NCI-H526 treated with DMSO at 0.1 percent for 48 hours (cell line): ENCODE measurements at regions not wholly inside any gene's neighbourhood (a gene's known extent, or its start where the extent isn't known, plus 50 kb on each side); places are given as distances from the start of the nearest gene placed in this dataset.
A peak's percentile ranks its signal among the peaks of the same experiment; 100 is the strongest.

Source experiments
- DNase-seq: peaks from one replicate; lab custom pipeline; 2025; lab: John Stamatoyannopoulos, UW

- no peak for DNase-seq
Measured at GRCh38 chr6:56864171-56864616, 90.7 kb upstream of the BEND6 start.

GRCh38 chr6:56863366-56863765 lies 91.5 kb upstream of the BEND6 start:
- no peak for DNase-seq

- no peak for DNase-seq
Measured at GRCh38 chr6:56862415-56863175, 92.3 kb upstream of the BEND6 start.

- DNase-seq, result no peak
Measured at GRCh38 chr6:56860475-56860874, 94.4 kb upstream of the BEND6 start.

- DNase-seq, result no peak
Measured at GRCh38 chr6:56856036-56856580, 98.8 kb upstream of the BEND6 start.

GRCh38 chr6:56854086-56854485 lies 100.8 kb upstream of the BEND6 start:
- DNase-seq, result no peak

- no peak for DNase-seq
Measured at GRCh38 chr6:56853541-56853940, 101.4 kb upstream of the BEND6 start.

GRCh38 chr6:56852260-56853010 lies 102.5 kb upstream of the BEND6 start:
- DNase-seq, result no peak

- DNase-seq, result peak; percentile 44
Measured at GRCh38 chr6:56851541-56852259, 103.2 kb upstream of the BEND6 start.

GRCh38 chr6:56851074-56851473 lies 103.8 kb upstream of the BEND6 start:
- no peak for DNase-seq

- no peak for DNase-seq
Measured at GRCh38 chr6:56850626-56851025, 104.3 kb upstream of the BEND6 start.

GRCh38 chr6:56849896-56850295 lies 105.0 kb upstream of the BEND6 start:
- DNase-seq, result no peak

GRCh38 chr6:56848105-56848504 lies 106.8 kb upstream of the BEND6 start:
- no peak for DNase-seq

GRCh38 chr6:56845032-56845431 lies 109.9 kb upstream of the BEND6 start:
- no peak for DNase-seq

GRCh38 chr6:56843476-56844349 lies 111.2 kb upstream of the BEND6 start:
- DNase-seq, result peak; percentile 84

GRCh38 chr6:56842686-56843475 lies 112.0 kb upstream of the BEND6 start:
- DNase-seq, result peak; percentile 39

GRCh38 chr6:56841751-56842150 lies 113.2 kb upstream of the BEND6 start:
- no peak for DNase-seq

GRCh38 chr6:56841381-56841749 lies 113.5 kb upstream of the BEND6 start:
- DNase-seq, result no peak

- DNase-seq, result no peak
Measured at GRCh38 chr6:56840467-56841380, 114.2 kb upstream of the BEND6 start.
